WTC11 (cell line): ENCODE measurements at regions not wholly inside any gene's neighbourhood (a gene's known extent, or its start where the extent isn't known, plus 50 kb on each side); places are given as distances from the start of the nearest gene placed in this dataset.

Experiments
- CBFB ChIP-seq: sonication (generic); formaldehyde crosslinking; IDR thresholded peaks from 2 replicates; pipeline ENCODE4 v1.8.1; 2022; ENCODE audit warnings: mild to moderate bottlenecking, low read depth, missing genetic modification reagents
- FOXK1 ChIP-seq: sonication (generic); formaldehyde crosslinking; IDR thresholded peaks from 2 replicates; pipeline ENCODE4 v1.8.0; 2022; ENCODE audit warnings: mild to moderate bottlenecking, moderate library complexity, missing genetic modification reagents
- IRF2 ChIP-seq: sonication (generic); formaldehyde crosslinking; IDR thresholded peaks from 2 replicates; pipeline ENCODE4 v1.8.0; 2022; ENCODE audit warnings: low read depth, missing genetic modification reagents, borderline replicate concordance
- KAT7 ChIP-seq: sonication (generic); formaldehyde crosslinking; IDR thresholded peaks from 2 replicates; pipeline ENCODE4 v1.8.1; 2023; ENCODE audit warnings: missing genetic modification reagents, mild to moderate bottlenecking, borderline replicate concordance
- RELA ChIP-seq: sonication (generic); formaldehyde crosslinking; IDR thresholded peaks from 2 replicates; pipeline ENCODE4 v1.8.1; 2022; ENCODE audit warnings: missing genetic modification reagents, mild to moderate bottlenecking, borderline replicate concordance
- TEAD4 ChIP-seq: sonication (generic); formaldehyde crosslinking; IDR thresholded peaks from 2 replicates; pipeline ENCODE4 v1.8.0; 2022; ENCODE audit warnings: mild to moderate bottlenecking, missing genetic modification reagents
- ZNF219 ChIP-seq: sonication (generic); formaldehyde crosslinking; IDR thresholded peaks from 2 replicates; pipeline ENCODE4 v1.8.0; 2023; ENCODE audit warnings: missing genetic modification reagents, mild to moderate bottlenecking, borderline replicate concordance
- TF ChIP-seq, protein P1 (sequence below): fragments of 200-600 bp; IDR thresholded peaks from 2 replicates; pipeline ENCODE4 v1.8.0; 2022; ENCODE audit warnings: antibody characterized with exemption
- TF ChIP-seq, protein P2 (sequence below): fragments of 250-450 bp; sonication (Bioruptor Pico); IDR thresholded peaks from 2 replicates; pipeline ENCODE4 v1.9.0; 2021; ENCODE audit warnings: moderate library complexity, mild to moderate bottlenecking, inconsistent platforms, borderline replicate concordance
- TF ChIP-seq, protein P3 (sequence below): sonication (generic); formaldehyde crosslinking; IDR thresholded peaks from 2 replicates; pipeline ENCODE4 v1.8.1; 2023; ENCODE audit warnings: mild to moderate bottlenecking, moderate library complexity, missing genetic modification reagents

DNA sequence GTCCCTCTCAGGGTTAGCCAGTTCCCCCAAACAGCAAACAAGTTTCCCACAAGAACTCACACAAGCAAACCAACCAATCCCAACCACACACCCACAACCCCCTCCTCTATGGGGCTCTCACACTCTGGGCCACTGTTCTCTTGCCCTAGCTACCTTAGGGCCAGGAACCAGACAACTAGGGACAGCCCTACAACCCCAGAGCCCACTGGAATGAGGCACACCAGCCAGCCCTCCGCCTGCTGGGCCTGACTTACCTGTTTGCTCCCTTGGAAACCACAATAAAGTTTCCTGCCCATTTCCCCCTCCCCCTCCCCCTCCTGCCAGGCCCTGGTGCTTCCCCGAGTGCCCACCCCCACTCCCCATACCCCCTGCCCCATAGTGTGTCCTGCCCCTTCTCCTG is 132.6 kb downstream of the WDR11 start:
- TF ChIP-seq, protein P1, sequence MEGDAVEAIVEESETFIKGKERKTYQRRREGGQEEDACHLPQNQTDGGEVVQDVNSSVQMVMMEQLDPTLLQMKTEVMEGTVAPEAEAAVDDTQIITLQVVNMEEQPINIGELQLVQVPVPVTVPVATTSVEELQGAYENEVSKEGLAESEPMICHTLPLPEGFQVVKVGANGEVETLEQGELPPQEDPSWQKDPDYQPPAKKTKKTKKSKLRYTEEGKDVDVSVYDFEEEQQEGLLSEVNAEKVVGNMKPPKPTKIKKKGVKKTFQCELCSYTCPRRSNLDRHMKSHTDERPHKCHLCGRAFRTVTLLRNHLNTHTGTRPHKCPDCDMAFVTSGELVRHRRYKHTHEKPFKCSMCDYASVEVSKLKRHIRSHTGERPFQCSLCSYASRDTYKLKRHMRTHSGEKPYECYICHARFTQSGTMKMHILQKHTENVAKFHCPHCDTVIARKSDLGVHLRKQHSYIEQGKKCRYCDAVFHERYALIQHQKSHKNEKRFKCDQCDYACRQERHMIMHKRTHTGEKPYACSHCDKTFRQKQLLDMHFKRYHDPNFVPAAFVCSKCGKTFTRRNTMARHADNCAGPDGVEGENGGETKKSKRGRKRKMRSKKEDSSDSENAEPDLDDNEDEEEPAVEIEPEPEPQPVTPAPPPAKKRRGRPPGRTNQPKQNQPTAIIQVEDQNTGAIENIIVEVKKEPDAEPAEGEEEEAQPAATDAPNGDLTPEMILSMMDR: no peak
- TF ChIP-seq, protein P2, sequence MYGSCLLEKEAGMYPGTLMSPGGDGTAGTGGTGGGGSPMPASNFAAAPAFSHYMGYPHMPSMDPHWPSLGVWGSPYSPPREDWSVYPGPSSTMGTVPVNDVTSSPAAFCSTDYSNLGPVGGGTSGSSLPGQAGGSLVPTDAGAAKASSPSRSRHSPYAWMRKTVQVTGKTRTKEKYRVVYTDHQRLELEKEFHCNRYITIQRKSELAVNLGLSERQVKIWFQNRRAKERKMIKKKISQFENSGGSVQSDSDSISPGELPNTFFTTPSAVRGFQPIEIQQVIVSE (CRISPR knock-in tag): no peak
- TF ChIP-seq CBFB (CRISPR knock-in tag): no peak
- TF ChIP-seq RELA (CRISPR knock-in tag): no peak
- TF ChIP-seq IRF2: no peak
- no peak for TF ChIP-seq FOXK1
- no peak for TF ChIP-seq TEAD4 (CRISPR knock-in tag)
- TF ChIP-seq, protein P3, sequence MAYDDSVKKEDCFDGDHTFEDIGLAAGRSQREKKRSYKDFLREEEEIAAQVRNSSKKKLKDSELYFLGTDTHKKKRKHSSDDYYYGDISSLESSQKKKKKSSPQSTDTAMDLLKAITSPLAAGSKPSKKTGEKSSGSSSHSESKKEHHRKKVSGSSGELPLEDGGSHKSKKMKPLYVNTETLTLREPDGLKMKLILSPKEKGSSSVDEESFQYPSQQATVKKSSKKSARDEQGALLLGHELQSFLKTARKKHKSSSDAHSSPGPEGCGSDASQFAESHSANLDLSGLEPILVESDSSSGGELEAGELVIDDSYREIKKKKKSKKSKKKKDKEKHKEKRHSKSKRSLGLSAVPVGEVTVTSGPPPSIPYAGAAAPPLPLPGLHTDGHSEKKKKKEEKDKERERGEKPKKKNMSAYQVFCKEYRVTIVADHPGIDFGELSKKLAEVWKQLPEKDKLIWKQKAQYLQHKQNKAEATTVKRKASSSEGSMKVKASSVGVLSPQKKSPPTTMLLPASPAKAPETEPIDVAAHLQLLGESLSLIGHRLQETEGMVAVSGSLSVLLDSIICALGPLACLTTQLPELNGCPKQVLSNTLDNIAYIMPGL (CRISPR knock-in tag): no peak
- no peak for TF ChIP-seq KAT7
- no peak for TF ChIP-seq ZNF219 (CRISPR knock-in tag)
